H9 (cell line): ENCODE measurements at regions not wholly inside any gene's neighbourhood (a gene's known extent, or its start where the extent isn't known, plus 50 kb on each side); places are given as distances from the start of the nearest gene placed in this dataset.

ENCODE experiments used
- DNase-seq: peaks from one replicate; pipeline ENCODE4 v3.0.0-alpha.2; 2017
- H2AFZ ChIP-seq: one replicate; pipeline ENCODE4 v1.6.1; 2013; ENCODE audit warnings: mild to moderate bottlenecking, low read length, control low read depth, moderate library complexity
- H2AK5ac ChIP-seq: 2 replicates; pipeline ENCODE4 v1.6.1; 2013; ENCODE audit warnings: low read length, control low read depth, mixed read lengths; ENCODE audit not compliant: insufficient read length
- H2BK120ac ChIP-seq: one replicate; pipeline ENCODE4 v1.6.1; 2013; ENCODE audit warnings: low read depth, mild to moderate bottlenecking, low read length, control low read depth, inconsistent platforms; ENCODE audit not compliant: poor library complexity, severe bottlenecking
- H2BK12ac ChIP-seq: 2 replicates; pipeline ENCODE4 v1.6.1; 2013; ENCODE audit warnings: low read length, control low read depth, mixed read lengths, low read depth; ENCODE audit not compliant: insufficient read length
- H2BK15ac ChIP-seq: 2 replicates; pipeline ENCODE4 v1.6.1; 2013; ENCODE audit warnings: low read depth, low read length, control low read depth
- H2BK20ac ChIP-seq: one replicate; pipeline ENCODE4 v1.6.1; 2013; ENCODE audit warnings: low read depth, mild to moderate bottlenecking, low read length, control low read depth, inconsistent platforms; ENCODE audit not compliant: poor library complexity, severe bottlenecking
- H2BK5ac ChIP-seq: 2 replicates; pipeline ENCODE4 v1.6.1; 2013; ENCODE audit warnings: low read length, control low read depth, mixed read lengths; ENCODE audit not compliant: insufficient read length
- H3K14ac ChIP-seq: 2 replicates; pipeline ENCODE4 v1.6.1; 2013; ENCODE audit warnings: low read length, control low read depth; ENCODE audit not compliant: insufficient read depth
- H3K18ac ChIP-seq: 2 replicates; pipeline ENCODE4 v1.6.1; 2013; ENCODE audit warnings: low read depth, mild to moderate bottlenecking, mixed read lengths, low read length, control low read depth; ENCODE audit not compliant: insufficient read length
- H3K23ac ChIP-seq: 2 replicates; pipeline ENCODE4 v1.6.1; 2013; ENCODE audit warnings: low read length, control low read depth, mixed read lengths, low read depth; ENCODE audit not compliant: insufficient read length
- H3K23me2 ChIP-seq: 2 replicates; pipeline ENCODE4 v1.6.1; 2013; ENCODE audit warnings: low read depth, mild to moderate bottlenecking, mixed read lengths, low read length, control low read depth; ENCODE audit not compliant: insufficient read length, poor library complexity, severe bottlenecking
- H3K27ac ChIP-seq: 2 replicates; pipeline ENCODE4 v1.5.1; 2013; ENCODE audit warnings: low read length, control low read depth, mixed read lengths, low read depth; ENCODE audit not compliant: insufficient read length
- H3K27me3 ChIP-seq: 2 replicates; pipeline ENCODE4 v1.6.1; 2013; ENCODE audit warnings: low read length, control low read depth, inconsistent platforms; ENCODE audit not compliant: insufficient read depth
- H3K4ac ChIP-seq: 2 replicates; pipeline ENCODE4 v1.6.1; 2013; ENCODE audit warnings: low read depth, mild to moderate bottlenecking, control low read depth, inconsistent platforms, low read length, moderate library complexity
- H3K4me1 ChIP-seq: 2 replicates; pipeline ENCODE4 v1.6.1; 2013; ENCODE audit warnings: low read length, control low read depth, inconsistent platforms; ENCODE audit not compliant: insufficient read depth
- H3K4me2 ChIP-seq: 2 replicates; pipeline ENCODE4 v1.6.1; 2013; ENCODE audit warnings: low read length, control low read depth, mixed read lengths; ENCODE audit not compliant: insufficient read length, insufficient read depth
- H3K56ac ChIP-seq: 2 replicates; pipeline ENCODE4 v1.6.1; 2013; ENCODE audit warnings: low read depth, mild to moderate bottlenecking, mixed read lengths, low read length, control low read depth; ENCODE audit not compliant: insufficient read length
- H3K79me1 ChIP-seq: 2 replicates; pipeline ENCODE4 v1.6.1; 2013; ENCODE audit warnings: low read depth, mild to moderate bottlenecking, moderate library complexity, low read length, control low read depth, inconsistent platforms; ENCODE audit not compliant: insufficient read depth, poor library complexity, severe bottlenecking
- H3K79me2 ChIP-seq: 2 replicates; pipeline ENCODE4 v1.6.1; 2013; ENCODE audit warnings: low read length, control low read depth, inconsistent platforms; ENCODE audit not compliant: insufficient read depth
- H3K9ac ChIP-seq: 2 replicates; pipeline ENCODE4 v1.6.1; 2013; ENCODE audit warnings: low read length, control low read depth, mixed read lengths; ENCODE audit not compliant: insufficient read length; ENCODE audit errors: extremely low read depth
- H3K9me3 ChIP-seq: one replicate; pipeline ENCODE4 v1.6.1; 2013; ENCODE audit warnings: low read depth, low read length, inconsistent platforms; ENCODE audit not compliant: control insufficient read depth
- H3T11ph ChIP-seq: one replicate; pipeline ENCODE4 v1.6.1; 2013; ENCODE audit warnings: mild to moderate bottlenecking, low read length, control low read depth, inconsistent platforms
- H4K20me1 ChIP-seq: one replicate; pipeline ENCODE4 v1.6.1; 2013; ENCODE audit not compliant: control insufficient read depth, insufficient read length, insufficient read depth
- H4K5ac ChIP-seq: 2 replicates; pipeline ENCODE4 v1.6.1; 2013; ENCODE audit warnings: low read depth, mild to moderate bottlenecking, mixed read lengths, low read length, control low read depth; ENCODE audit not compliant: insufficient read length
- H4K8ac ChIP-seq: replicated peaks from 2 replicates; pipeline ENCODE4 v1.6.1; 2013; ENCODE audit warnings: low read length, control low read depth, mixed read lengths, low read depth; ENCODE audit not compliant: insufficient read length
- H4K91ac ChIP-seq: 2 replicates; pipeline ENCODE4 v1.6.1; 2013; ENCODE audit warnings: low read depth, mild to moderate bottlenecking, moderate library complexity, mixed read lengths, low read length, control low read depth; ENCODE audit not compliant: insufficient read length
- H3K27ac Mint-ChIP-seq, 3 experiments: 2 replicates in 2 of 3; 3 replicates in 1 of 3; pipeline ENCODE4 v1.8.0; 2020 to 2021; ENCODE audit warnings: mixed read lengths in 3 of 3, mild to moderate bottlenecking in 1 of 3, moderate library complexity in 1 of 3
- H3K27me3 Mint-ChIP-seq: 2 replicates; pipeline ENCODE4 v1.8.0; 2021; ENCODE audit warnings: low read depth, mild to moderate bottlenecking, moderate library complexity, mixed read lengths
- H3K36me3 Mint-ChIP-seq, 3 experiments: 2 replicates in 2 of 3; 3 replicates in 1 of 3; pipeline ENCODE4 v1.8.0; 2020 to 2021; ENCODE audit warnings: low read depth in 3 of 3, mixed read lengths in 3 of 3; ENCODE audit not compliant: insufficient read depth in 1 of 3
- H3K4me1 Mint-ChIP-seq, 2 experiments: 2 replicates each; pipeline ENCODE4 v1.8.0; 2020; ENCODE audit warnings: mixed read lengths in 2 of 2
- H3K4me3 Mint-ChIP-seq, 2 experiments: 2 replicates in 1 of 2; 3 replicates in 1 of 2; pipeline ENCODE4 v1.8.0; 2020 to 2021; ENCODE audit warnings: mild to moderate bottlenecking in 2 of 2, mixed read lengths in 2 of 2, moderate library complexity in 1 of 2
- H3K9me3 Mint-ChIP-seq, 2 experiments: 2 replicates in 1 of 2; 3 replicates in 1 of 2; pipeline ENCODE4 v1.8.0; 2020; ENCODE audit warnings: mild to moderate bottlenecking in 2 of 2, mixed read lengths in 2 of 2, moderate library complexity in 1 of 2
- CTCF ChIP-seq: fragments of 200-600 bp; sonication (generic); conservative IDR thresholded peaks from 3 replicates; pipeline ENCODE4 v1.8.0; 2021; ENCODE audit warnings: antibody characterized with exemption, mild to moderate bottlenecking
- WGBS: extraction: QIAGEN DNeasy Blood & Tissue Kit; methylation state at CpG from one replicate; pipeline ENCODE4 v1.1.7; 2013; ENCODE audit warnings: missing lambda C conversion rate, low lambda C conversion rate, mixed read lengths; ENCODE audit not compliant: insufficient read length; ENCODE audit errors: extremely low coverage; 5-methylcytosine and 5-hydroxymethylcytosine counted together

DNA sequence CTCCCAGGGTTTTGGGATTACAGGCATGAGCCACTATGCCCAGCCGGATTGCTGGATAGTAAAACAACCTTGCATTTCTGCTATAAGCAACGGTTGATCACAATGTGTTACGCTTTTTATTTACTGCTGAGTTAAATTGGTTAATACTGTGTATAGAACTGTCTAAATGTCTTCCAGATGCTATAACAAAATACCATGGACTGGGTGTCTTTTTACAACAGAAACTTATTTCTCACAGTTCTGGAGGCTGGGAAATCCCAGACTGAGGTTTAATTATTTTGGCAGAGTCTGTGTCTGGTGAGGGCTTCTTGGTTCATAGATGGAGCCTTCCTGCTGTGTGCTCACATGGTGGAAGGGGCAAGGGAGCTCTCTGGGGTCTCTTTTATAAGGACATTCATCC, 65.5 kb downstream of the ING1 start:
- peaks cover 13% of the 10 kb centered on the region for H3K27me3 Mint-ChIP-seq
- H3K79me2 ChIP-seq = no peaks in the 10 kb centered on the region
- no peak overlapping the region for H3K27ac Mint-ChIP-seq
- H3K23ac ChIP-seq = no peak overlapping the region
- H3K56ac ChIP-seq = no peak overlapping the region
- H4K5ac ChIP-seq = no peak overlapping the region
- H3K9me3 Mint-ChIP-seq = peaks cover 31 to 32% of the 10 kb centered on the region in 2 experiments
- no peak overlapping the region for H3K27ac ChIP-seq
- no peaks in the 10 kb centered on the region for H3K79me1 ChIP-seq
- no peak overlapping the region for H3K14ac ChIP-seq
- H2BK20ac ChIP-seq = no peak overlapping the region
- no peak overlapping the region for H4K91ac ChIP-seq
- no peak overlapping the region for H2BK15ac ChIP-seq
- H3K23me2 ChIP-seq = no peaks in the 10 kb centered on the region
- no peak for DNase-seq
- H3K27me3 ChIP-seq = no peaks in the 10 kb centered on the region
- no CpG with 5 or more reads among the region's 3 CpGs for WGBS
- no peak overlapping the region for H2BK12ac ChIP-seq
- H3K4me1 Mint-ChIP-seq = peaks cover 0 to 6% of the 10 kb centered on the region in 2 experiments; a peak in 2 of 4 replicates
- H3K4me1 ChIP-seq = no peaks in the 10 kb centered on the region
- no peak overlapping the region for H3K4ac ChIP-seq
- TF ChIP-seq CTCF = no peak
- H4K20me1 ChIP-seq = no peaks in the 10 kb centered on the region
- H2AK5ac ChIP-seq = no peak overlapping the region
- no peak overlapping the region for H2BK5ac ChIP-seq
- peaks cover 8 to 27% (median 22%) of the 10 kb centered on the region in 3 experiments for H3K36me3 Mint-ChIP-seq
- no peak overlapping the region for H2BK120ac ChIP-seq
- H3K4me2 ChIP-seq = no peak overlapping the region
- H3K9me3 ChIP-seq = peaks cover 3% of the 10 kb centered on the region
- no peak overlapping the region for H3K4me3 Mint-ChIP-seq
- no peak overlapping the region for H4K8ac ChIP-seq
- no peak overlapping the region for H3K18ac ChIP-seq
- no peak overlapping the region for H2AFZ ChIP-seq
- H3K9ac ChIP-seq = no peak overlapping the region
- H3T11ph ChIP-seq = no peak overlapping the region
